DLD1 (cell line): ENCODE measurements at regions not wholly inside any gene's neighbourhood (a gene's known extent, or its start where the extent isn't known, plus 50 kb on each side); places are given as distances from the start of the nearest gene placed in this dataset.

ENCODE experiments used
- in situ Hi-C: cut with HindIII; loops from 2 replicates; pipeline ENCODE4 v1.10.0; 2017; ENCODE audit warnings: low sequenced_read_pairs

DNA sequence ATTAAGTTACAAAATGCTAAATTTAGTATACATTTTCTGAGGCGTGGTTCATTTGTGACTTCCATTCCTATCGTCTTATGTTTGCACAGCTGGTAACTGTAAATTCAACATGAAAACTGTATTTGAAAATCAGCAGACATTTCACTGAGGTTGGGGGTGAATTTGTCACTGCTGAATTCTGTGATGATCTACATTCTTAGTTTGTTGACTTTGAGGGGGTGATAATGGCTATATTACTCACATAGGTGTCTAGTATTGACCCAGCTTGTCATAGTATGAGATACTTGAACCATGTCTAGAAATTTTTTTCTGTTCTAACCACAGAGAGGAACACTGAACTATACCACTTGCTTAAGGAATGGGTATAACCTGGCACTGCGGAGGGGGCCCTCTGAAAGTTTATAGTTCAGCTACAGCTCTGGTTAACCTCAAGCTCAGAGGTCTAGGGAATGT lies 313.3 kb downstream of the PIK3R1 start:
- in situ Hi-C loops, result no loop called here

DNA sequence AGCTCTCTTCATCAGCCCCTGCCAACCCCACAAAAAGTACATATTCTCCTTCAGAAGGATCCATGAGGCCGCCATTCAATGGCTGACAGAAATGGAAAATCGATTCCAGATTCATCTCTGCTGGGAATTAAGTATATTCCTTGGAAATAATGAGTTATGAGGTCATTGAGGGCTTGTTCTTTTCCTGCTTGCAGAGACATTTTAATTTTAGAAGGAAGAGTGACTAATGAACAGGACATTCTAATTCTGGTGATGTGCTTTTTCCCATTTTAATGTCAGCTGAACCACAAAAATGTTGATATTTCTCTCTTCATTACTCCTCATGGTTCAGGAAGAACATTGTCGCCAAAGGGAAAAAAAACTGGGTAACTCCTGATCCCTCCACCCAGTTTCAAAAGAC lies 314.0 kb downstream of the PIK3R1 start:
- in situ Hi-C loops, result no loop called here

DNA sequence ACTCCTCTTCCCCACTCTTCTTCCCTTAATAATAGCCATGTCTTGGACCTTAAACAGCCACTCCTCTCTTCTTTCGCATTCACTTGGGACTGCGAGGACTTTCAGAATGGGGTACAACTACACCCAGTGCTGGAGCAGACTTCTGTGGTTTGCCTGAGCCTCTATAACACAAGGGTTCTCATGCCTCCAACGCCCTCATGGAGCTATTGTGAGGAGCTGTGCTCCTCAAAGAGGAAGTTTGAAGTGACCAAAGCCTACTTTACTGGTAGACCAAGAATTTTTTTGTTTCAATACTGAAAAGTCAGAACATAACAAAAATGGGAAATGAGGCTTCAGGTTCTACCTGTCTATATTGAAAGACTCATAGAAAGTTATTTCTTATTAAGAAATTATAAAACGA lies 316.4 kb downstream of the PIK3R1 start:
- in situ Hi-C loops, result no loop called here

DNA sequence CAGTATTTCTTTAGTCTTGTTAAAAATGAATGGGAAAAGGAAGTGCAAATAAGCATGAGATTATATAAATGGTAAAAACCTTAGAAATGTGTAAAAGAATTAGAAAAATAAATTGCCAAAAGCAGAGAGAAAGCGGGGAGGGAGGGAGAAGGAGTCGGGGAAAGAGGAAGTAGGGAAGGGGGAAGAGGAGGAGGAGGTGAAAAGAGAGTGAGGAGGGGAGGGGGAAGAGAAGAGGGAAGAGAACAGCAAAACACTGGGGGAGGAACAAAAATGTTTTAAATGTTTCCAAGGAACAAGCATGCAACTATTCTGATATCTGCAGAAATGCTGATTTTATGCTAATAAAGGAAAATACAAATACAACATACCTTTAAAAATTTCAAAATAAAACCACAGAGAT lies 317.5 kb downstream of the PIK3R1 start:
- in situ Hi-C loops, result no loop called here

DNA sequence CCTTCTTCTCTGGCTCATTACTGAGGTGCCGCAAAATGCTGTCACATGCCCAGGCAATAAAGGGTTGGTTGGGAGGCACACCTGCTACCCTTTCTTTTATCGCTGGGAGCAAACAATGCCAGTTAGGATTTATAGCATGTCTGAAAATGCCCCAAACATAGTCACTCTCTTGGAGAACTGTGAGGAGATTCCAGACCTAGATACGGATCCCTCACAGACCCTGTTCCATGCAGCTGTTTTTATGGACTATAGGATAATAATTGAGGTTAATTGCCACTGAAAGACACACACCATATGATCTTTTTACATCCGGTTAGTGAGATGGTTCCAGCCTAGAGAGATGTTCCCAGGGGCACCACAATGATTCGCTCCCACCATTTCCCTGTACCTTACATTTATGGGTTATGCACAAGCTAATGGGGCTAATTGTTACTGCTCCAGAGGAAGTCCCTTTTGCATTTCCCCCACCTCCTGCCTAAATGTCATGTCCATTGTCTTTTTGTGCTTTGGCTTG lies 318.1 kb downstream of the PIK3R1 start:
- in situ Hi-C loops, result no loop called here

DNA sequence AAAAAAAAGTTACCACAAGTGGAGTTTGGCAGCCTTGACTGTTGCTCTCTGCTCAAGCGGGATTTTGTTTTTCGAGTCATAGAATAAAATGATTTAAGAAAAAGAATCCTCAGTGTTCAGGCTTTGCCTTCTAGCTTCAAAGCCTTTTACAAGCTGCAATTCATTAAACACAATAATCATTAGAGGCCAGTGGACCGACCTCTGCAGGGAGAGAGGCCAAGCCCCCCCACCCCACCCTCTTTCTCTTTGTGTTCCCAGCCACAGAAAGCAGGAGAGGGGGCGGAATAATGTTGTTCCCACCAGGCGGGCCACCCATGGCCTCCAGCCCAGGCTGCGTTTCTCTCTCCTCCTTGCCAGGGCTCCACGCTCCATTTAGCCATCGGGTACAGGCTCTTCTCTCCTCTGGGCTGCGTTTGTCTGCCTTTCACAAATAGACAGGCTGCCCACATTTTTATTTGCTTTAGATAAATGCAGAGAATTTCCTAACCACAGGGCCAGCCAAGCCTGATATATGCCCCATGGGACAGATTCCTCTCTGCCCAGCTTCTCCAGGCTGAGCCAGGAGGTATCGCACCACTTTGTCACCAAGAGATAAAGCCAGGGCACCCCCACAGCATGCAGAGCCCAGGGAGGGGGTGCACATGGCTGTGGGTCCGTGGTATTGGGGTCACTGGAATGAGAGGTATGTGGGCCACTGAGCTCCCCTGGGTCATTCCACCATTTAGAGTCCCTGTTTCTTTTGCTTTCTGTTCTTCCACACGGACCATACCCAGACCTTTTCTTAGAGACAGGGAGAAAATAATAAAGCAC lies 318.8 kb downstream of the PIK3R1 start:
- in situ Hi-C loops, result no loop called here

DNA sequence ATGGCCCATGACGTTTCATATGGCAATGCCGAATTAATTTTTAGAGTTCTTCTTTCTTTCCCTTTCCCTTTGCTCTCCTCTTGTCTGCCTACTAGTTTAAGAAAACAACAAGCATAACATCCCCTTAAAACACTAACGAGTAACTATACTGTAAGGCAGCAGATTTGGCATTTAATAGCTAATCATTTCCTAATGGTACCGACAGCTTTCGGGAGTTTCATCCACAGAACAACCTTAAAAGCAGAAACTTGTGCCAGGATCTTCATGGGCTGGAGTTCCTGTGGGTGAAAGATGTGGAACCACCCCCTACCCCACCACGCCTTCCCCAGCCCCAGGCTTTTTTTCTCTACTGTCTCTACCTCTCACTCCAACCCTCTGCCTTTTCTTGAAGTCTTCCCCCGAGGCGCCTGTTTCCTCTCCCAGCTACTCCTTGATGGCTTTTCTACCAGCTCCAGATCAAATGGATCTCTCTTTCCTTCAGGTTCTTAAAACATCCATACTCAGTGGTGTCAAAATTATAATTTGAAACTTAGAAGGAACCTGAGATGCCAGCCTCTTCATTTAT lies 319.5 kb downstream of the PIK3R1 start:
- in situ Hi-C loops, result no loop called here

DNA sequence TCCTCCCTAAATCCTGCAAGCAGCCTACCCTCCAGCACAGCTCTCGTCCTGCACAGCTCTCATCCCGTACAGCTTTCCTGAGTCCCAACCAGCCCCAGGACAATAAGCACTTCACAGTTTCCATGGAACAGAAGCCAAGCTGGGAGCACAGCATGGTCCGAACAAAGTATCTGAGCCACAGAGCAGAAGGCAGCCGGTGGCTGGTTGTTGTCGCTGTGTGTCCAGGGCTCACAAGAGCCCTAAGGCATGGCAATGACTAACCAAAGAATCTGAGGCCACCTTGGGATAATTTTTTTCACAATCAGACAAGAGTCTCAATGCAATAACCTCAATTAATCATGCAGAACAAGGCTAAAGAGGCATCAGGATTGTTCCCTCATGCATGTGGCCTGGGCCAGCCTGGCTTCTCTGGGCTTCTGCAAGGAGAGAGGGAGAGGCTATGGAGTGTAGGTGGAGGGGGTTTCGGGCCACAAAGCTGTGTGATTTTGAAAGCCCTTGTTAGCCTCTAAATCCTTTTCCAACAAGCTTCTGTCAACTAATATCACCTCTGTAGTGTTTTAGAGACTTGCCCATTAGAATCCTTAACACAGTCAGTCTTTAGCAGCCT lies 323.4 kb downstream of the PIK3R1 start:
- in situ Hi-C loops, result no loop called here

DNA sequence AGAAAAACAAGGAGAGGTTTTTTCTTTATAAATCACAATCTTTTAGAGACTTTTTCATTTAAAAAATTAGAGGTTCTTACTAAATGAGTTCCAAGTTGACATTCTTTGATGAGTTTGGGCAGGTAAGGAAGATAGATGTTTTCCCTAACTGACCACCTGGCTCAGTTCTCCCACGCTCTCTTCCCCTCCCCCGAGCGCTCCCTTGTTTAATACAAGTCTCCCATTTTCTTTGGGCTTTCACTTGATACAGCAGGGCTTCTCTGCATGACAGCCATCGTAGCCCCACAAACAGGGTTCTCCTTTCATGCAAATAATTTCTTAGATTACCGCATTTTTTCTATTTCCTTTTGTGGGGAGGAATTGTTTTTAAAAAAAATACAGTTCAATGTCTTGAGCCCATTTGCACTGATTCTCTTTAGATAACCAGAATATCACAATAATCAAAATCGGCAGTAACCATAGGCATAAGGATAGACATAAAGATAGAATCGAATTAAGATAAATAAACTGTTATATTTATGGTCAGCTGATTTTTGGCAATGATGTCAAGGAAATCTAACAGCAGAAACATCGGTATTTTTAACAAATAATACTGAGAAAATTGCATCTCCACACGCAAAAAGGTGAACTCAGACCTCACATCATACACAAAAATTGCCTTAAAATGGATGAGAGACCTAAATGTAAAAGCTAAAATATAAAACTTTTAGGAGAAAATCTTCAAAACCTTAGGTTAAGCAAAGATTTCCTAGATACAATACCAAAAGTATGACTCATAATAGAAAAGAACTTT lies 325.4 kb downstream of the PIK3R1 start:
- in situ Hi-C loops, result no loop called here

DNA sequence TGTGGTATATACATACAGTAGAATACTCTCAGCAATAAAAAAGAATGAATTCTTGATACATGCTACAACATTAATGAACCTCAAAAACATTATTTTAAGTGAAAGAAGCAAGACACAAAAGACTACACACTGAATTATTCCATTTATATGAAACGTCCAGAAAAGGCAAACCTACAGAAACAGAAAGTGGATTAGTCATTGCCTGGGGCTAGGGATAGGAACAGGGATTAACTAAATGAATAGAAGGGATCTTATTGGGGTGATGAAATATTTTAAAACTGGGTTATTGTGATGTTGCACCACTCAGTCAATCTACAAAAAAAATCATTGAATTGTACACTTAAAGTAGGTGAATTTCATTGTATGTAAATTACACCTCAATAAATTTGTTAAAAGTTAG lies 326.7 kb downstream of the PIK3R1 start:
- in situ Hi-C loops, result no loop called here

DNA sequence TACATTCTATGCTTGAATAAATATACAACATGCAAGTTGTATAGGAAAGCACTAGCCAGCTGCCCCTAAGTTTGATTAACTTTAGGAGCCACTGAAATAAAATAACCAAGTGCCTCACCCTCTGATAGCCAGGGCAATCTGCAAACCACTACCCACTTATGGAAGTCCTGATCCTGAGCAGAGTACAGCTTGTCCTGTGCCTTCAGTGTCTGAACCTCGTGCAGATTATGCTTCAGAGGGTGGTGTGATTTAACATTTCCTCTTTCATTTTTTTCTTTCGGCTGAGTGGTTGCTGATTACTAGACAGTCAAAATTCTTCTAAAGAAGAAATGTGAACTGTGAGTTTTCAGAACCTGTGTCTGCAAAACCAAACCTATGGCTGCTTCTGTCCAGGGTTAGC lies 327.7 kb downstream of the PIK3R1 start:
- in situ Hi-C loops, result no loop called here

DNA sequence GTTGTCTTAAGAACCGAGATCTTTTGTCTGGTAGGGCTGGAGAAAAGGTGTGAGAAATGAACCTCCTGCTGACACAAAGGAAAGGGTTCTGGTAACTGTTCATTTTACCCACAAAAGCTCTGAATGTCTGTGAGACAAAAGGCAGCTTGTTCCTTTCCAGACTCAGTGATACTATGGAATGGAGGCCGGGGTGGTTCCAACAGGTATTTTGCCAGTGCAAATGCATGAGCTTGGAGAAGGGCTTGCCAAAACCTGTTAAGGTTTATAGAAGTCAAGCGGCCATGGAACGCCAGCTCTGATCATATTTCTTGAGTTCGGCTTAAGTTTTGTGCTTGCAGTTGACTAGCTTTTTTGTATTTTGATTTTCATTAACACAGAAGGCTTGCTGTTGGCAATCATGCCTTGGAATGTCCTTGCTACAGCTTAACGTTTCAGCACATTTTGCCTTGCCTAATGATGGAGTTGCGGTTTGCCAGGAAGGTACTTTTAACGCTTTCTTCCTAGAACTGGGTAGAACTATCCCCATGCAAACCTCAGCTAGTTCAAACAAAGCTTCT lies 328.6 kb downstream of the PIK3R1 start:
- in situ Hi-C loops, result no loop called here

DNA sequence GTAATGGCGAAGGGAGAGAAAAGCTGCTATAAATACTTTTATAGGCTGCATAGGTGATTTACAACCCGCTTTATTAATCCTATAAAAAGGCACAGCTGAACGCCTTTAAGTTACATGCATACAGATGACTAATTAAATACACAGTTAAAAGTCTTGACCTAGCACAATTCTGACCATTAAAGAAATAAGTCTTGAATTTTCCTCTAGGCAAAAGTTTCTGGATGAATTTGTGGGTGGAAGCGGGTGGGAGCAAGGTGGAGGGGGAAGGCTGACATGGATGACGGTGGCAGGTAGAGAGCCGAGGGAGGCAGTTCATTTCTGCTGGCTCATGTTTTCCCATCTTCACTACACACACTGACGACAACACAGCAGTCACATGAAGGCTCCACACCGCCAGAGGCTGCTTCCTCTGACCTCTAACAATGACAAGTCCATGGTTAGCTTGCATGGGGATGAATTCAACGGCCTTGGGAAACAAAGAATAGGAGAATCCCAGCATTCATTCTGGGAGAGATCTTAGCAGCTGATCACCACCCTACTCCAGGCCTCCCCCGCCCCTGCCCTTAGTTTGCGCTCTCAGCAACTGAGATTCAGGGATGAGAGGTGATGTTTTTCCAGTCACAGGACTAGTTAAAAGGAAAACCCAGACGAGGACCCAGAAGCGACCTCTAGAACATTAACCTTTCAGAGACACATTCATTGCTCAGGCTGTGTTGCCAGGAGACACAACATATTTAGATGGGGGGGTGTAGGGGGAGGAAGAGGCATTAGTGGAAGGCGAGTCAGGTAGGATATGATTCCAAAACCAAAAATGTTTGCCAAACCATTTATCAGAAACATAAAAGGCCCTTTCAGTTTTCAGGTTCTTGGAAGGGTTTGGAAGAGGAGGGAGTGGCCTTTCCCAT lies 329.3 kb downstream of the PIK3R1 start:
- in situ Hi-C loops, result no loop called here

DNA sequence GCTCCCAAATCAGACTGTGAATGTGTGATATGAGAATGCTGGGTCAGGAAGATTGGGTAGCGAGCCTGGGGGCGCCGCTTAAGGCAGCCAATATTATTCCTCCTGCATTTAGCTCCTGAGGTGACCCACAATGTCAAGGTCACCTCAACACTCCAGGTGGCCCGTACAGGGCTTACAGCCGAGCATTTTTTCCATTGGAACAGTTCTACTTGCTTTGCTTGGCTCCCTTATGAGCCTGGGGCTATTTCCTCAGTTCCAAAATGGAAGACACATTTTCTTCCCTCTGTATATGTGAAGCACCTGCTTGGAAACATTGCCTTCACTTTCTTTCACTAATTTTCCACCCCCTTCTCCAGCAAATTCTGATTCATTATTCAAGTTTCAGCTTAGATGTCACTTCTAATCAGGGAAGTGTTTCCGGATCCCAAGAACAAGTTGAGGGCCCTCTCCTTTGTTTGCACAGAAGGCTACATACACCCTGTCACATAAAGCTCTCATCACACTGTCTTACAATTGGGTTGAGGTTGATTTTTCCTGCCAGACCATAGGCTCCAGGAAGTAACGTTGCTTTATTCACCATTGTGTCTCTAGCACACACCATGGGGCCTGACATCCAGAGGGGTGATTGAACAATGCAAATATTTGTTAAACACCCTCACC lies 330.2 kb downstream of the PIK3R1 start:
- in situ Hi-C loops, result no loop called here

DNA sequence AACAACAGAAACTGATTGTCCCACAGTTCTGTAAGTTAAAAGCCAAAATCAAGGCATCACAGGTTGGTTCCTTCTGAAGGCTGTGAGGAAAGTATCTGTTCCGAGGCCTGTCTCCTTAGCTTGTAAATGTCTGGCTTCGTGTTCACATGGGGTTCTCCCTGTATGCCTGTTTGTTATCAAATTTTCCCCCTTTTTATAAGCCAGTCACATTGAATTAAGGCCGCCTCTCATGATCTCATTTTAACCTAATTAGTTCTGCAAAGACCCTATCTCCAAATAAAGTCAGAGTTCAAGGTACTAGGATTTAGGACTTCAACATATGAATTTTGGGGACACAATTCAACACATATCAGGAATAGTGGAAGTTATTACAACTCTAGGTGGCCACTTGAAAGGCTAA lies 331.5 kb downstream of the PIK3R1 start:
- in situ Hi-C loops, result no loop called here

DNA sequence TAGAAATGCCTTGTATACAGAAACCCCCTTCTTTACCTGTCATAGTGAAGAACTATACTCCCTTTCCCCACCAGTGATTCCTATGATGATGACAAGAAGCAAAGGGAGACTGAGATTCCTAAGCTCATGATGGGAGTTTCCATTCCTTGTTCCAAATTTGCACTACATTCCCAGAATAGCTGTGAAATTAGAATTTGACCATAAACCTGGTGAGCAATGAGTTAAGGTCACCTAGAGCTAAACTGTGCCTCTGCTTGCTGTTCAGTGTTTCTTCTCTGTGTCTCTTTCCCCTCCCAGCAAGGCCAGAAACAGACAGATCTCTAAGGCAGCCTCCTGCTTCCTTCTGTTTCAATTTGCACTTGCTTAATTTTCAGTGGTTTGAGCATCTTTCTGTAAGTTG lies 332.1 kb downstream of the PIK3R1 start:
- in situ Hi-C loops, result no loop called here

DNA sequence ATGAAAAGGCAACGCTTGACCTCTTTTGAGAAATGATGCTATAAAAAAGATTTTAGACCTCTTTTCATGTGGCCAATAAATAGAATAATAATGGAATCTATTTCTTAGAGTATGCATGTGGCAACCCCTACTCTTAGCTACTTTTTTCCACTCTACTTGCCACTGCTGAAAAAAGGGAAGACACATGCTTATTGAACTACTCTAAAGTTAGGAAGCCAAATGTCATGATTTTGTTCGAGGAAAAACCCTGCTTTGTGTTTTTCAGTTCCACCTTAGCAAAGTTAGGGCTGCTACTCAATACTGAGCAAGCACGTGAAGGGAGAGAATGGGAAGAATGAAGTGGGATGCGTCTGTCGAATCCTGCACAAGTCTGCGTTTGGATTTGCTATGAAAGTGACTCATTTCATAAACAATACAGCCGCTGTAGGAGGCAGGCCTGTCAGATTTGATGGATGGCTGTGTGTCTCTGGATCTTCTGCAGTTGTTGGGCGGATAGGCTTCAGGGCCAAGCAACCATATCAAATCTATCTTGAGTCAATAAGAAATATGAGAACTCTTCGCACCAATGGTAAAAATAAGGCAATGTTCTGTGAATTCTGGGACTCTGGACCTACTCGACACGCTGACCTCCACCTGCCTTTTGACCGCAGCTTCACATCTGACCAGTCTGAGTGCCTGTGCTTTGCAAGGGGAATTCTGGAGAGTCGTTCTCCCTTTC lies 333.6 kb downstream of the PIK3R1 start:
- in situ Hi-C loops, result no loop called here

DNA sequence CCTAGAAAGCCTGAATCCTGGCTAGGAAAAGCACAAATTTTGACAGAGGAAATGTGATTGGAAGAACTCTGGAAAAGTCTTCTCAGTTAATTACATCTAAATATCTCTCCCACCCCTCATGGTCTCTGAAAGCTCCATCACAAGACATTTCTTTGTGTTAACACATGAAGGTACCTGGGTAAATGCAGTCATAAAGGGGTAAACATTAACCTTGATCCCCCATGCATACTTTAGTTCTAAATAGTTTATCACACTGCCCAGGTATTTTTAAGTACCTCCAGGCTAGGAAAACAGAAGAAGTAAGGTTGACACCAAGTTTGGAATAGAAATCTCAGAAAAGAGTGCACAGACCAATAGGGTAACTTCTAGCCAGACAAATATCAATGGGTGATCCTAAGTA lies 334.5 kb downstream of the PIK3R1 start:
- in situ Hi-C loops, result no loop called here

DNA sequence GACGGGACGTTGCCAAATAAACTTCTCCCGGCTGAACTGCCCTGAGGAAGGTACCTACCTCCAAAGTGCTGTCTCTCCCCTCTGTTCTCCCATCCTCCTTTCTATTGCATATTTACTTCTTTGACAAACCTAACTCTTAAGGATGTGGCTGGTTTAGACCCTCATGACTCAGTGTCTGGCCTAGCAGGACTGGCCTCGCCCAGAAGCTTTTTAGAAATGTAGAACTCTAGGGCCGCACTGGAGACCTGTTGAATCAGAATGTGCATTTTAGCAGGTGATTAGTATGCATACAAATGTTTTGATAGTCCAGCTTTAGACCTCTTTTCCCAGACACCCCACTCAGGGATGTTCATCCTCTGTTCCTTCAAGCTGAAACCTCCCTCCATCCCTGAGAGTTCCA lies 335.9 kb downstream of the PIK3R1 start:
- in situ Hi-C loops, result no loop called here
